Mesothelial cell of epicardium (in vitro differentiated cells): ENCODE measurements at regions not wholly inside any gene's neighbourhood (a gene's known extent, or its start where the extent isn't known, plus 50 kb on each side); places are given as distances from the start of the nearest gene placed in this dataset.
A peak's percentile ranks its signal among the peaks of the same experiment; 100 is the strongest.
"Not testable (repeated sequence)": the region's sequence is repeated elsewhere in the genome, so short reads cannot be mapped to it uniquely, and the experiment has no call there.

Experiments
- DNase-seq, 2 experiments: peaks; one replicate each; pipeline ENCODE4 v3.0.0; 2021; ENCODE audit warnings: low spot score in 2 of 2; ENCODE audit not compliant: unreplicated experiment in 2 of 2
- H3K27ac Mint-ChIP-seq: 2 replicates; pipeline ENCODE4 v1.8.0; 2021; ENCODE audit warnings: mixed read lengths
- H3K27me3 Mint-ChIP-seq: 2 replicates; pipeline ENCODE4 v1.8.0; 2021; ENCODE audit warnings: low read depth, mixed read lengths
- H3K36me3 Mint-ChIP-seq: 2 replicates; pipeline ENCODE4 v1.8.0; 2021; ENCODE audit warnings: mixed read lengths
- H3K4me1 Mint-ChIP-seq: 2 replicates; pipeline ENCODE4 v1.8.0; 2021; ENCODE audit warnings: mixed read lengths
- H3K4me3 Mint-ChIP-seq: 2 replicates; pipeline ENCODE4 v1.8.0; 2021; ENCODE audit warnings: mild to moderate bottlenecking, moderate library complexity, mixed read lengths
- H3K9me3 Mint-ChIP-seq: 2 replicates; pipeline ENCODE4 v1.8.0; 2021; ENCODE audit warnings: mixed read lengths
- TF ChIP-seq, protein P1 (sequence below): fragments of 200-600 bp; sonication (generic); IDR thresholded peaks from one replicate; pipeline ENCODE4 v1.5.0; 2021; ENCODE audit warnings: antibody characterized with exemption; ENCODE audit not compliant: unreplicated experiment

DNA sequence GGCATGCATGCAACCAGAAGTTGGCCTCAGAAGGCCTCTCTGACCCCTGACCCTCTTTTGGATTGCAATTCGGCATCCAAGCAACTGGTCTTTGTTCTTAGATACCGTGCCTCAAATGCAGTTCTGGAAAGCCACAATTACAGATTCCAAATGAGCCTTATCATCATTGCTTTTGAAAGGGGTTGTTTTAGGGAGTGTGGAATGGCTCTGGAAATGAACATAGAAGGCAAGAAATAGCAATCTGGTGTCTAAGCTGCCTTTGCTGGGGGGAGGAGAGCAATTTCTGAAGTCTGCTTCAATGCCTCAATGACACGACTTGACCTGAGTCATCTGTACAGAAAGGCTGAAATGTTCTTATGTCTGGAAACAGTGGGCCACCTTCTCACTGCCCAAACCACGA, 250.1 kb downstream of the NUAK1 start:
- Mint-ChIP-seq H3K36me3 (no peaks in the 10 kb centered on the region), H3K27me3 (no peaks in the 10 kb centered on the region), H3K4me1 (peaks cover 3% of the 10 kb centered on the region), H3K4me3 (no peak overlapping the region), H3K27ac (no peak overlapping the region), H3K9me3 (peaks cover 25% of the 10 kb centered on the region)
- DNase-seq, result no peak
- TF ChIP-seq, protein P1, sequence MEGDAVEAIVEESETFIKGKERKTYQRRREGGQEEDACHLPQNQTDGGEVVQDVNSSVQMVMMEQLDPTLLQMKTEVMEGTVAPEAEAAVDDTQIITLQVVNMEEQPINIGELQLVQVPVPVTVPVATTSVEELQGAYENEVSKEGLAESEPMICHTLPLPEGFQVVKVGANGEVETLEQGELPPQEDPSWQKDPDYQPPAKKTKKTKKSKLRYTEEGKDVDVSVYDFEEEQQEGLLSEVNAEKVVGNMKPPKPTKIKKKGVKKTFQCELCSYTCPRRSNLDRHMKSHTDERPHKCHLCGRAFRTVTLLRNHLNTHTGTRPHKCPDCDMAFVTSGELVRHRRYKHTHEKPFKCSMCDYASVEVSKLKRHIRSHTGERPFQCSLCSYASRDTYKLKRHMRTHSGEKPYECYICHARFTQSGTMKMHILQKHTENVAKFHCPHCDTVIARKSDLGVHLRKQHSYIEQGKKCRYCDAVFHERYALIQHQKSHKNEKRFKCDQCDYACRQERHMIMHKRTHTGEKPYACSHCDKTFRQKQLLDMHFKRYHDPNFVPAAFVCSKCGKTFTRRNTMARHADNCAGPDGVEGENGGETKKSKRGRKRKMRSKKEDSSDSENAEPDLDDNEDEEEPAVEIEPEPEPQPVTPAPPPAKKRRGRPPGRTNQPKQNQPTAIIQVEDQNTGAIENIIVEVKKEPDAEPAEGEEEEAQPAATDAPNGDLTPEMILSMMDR, result no peak

DNA sequence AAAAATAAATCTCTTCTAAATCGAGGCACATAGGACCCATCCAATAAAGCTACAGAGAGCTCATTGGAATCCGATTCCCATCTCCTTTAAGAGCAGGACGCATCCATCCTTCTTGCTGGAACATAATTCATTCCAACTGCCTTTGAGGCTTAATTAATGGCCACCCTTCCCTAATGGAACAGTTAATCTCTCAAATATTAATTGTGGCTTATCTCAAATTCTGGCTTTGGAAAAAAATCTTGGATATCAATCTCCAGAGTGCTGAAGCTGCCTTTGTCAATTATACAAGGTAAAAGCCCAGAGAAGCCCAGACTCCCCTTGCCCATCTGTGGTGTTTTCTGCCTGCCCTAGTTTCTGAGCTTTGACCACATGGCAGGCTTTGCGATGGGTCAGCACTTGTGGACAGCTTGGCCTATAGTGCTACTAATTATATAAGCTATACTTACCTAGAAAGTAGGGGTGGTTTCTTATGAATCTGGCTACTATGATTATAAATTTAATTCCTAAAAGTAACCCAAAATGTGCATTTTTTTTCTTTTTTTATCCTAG, 246.3 kb downstream of the NUAK1 start:
- Mint-ChIP-seq H3K27me3 (no peaks in the 10 kb centered on the region), H3K4me3 (no peak overlapping the region), H3K4me1 (peaks cover 5% of the 10 kb centered on the region), H3K36me3 (no peaks in the 10 kb centered on the region), H3K9me3 (peaks cover 13% of the 10 kb centered on the region), H3K27ac (no peak overlapping the region)
- TF ChIP-seq, protein P1, result no peak
- DNase-seq, result no peak

DNA sequence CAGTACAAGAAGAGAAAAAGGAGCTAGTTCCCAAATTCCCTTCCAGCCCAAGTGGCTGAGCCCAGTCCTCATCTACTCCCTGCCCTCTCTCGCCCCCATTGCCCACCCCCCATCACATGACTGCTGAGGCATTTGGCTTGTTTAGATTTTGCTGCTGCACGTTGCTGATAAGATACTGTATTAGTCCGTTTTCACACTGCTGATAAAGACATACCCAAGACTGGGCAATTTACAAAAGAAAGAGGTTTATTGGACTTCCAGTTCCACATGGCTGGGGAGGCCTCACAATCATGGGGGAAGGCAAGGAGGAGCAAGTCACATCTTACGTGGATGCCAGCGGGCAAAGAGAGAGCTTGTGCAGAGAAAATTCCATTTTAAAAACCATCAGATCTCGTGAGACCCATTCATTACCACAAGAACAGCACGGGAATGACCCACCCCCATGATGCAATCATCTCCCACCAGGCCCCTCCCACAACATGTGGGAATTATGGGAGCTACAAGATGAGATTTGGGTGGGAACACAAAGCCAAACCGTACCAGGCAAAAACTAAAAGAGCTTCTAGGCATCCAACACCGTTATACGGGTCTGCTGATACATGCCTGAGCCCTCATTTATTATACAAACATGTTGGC, 243.4 kb downstream of the NUAK1 start:
- not testable (repeated sequence) for DNase-seq, H3K4me3 Mint-ChIP-seq, H3K27me3 Mint-ChIP-seq, H3K36me3 Mint-ChIP-seq, H3K9me3 Mint-ChIP-seq
- Mint-ChIP-seq H3K4me1 (peaks cover 25% of the 10 kb centered on the region), H3K27ac (peak overlapping the region; percentile 13)

DNA sequence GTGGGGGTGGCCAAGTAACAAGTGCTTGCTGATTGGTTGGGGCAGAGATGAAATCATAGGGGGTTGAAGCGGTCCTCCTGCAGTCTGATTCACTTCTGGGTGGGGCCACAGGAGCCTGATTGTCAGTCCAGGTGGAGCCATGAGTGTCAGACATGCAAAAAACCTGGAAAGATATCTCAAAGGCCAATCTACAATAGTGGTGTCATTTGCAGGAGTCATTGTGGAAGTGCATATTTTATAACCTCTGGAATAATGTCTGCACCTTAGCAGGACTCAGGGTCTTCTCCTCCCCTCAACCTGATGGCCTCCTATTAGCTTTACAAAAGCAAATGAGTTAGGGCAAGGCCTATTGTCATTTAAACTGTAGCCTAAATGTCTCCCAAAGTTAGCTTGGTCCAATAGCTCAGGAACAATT, 241.4 kb downstream of the NUAK1 start:
- H3K4me3 Mint-ChIP-seq, result no peak overlapping the region
- no peak overlapping the region for H3K27ac Mint-ChIP-seq
- H3K36me3 Mint-ChIP-seq, result no peaks in the 10 kb centered on the region
- no peak for DNase-seq
- H3K27me3 Mint-ChIP-seq, result no peaks in the 10 kb centered on the region
- TF ChIP-seq, protein P1, result no peak
- peaks cover 10% of the 10 kb centered on the region for H3K9me3 Mint-ChIP-seq
- H3K4me1 Mint-ChIP-seq, result peaks cover 28% of the 10 kb centered on the region

DNA sequence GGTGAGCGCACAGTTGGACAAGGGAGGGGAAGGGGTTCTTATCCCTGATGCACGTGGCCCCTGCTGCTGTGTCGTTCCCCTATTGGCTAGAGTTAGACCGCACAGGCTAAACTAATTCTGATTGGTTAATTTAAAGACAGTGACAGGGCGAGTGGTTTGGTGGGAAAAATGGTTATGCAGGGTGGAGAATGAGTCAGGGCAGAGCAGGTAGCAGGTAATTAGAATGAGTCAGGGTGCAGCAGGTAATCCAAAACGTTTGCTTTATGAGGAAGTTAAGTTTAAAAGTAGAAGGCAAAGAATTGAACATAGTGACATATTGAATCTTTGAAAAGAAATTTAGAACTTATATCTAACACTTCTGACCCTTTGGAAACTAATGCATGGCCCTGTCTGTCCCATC, 240.5 kb downstream of the NUAK1 start:
- peaks cover 26% of the 10 kb centered on the region for H3K4me1 Mint-ChIP-seq
- H3K36me3 Mint-ChIP-seq, H3K4me3 Mint-ChIP-seq, H3K27me3 Mint-ChIP-seq, DNase-seq: not testable (repeated sequence)
- H3K27ac Mint-ChIP-seq, result peak overlapping the region; percentile 90
- peaks cover 10% of the 10 kb centered on the region for H3K9me3 Mint-ChIP-seq

DNA sequence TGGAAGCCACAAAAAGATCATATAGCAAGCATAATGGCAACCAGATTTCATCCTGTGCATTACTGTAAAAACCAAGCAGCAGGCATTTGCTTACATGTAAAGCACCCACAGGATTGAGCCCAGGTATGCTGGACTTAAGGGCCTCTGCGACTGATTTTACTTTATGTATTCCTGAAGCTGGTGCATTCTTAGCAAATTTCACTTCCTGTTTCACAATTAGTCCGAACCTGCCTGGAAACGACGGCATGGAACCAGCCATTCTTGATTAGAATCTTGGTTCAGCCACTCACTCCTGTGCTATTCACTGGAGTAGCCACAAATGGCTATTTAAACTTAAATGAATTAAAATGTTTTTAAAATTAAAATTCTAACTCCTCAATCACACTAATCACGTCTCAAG, 239.2 kb downstream of the NUAK1 start:
- DNase-seq, result no peak
- Mint-ChIP-seq H3K4me1 (peaks cover 30% of the 10 kb centered on the region), H3K27ac (peak overlapping the region; percentile 90), H3K36me3 (no peaks in the 10 kb centered on the region), H3K4me3 (no peak overlapping the region), H3K27me3 (no peaks in the 10 kb centered on the region), H3K9me3 (peaks cover 7% of the 10 kb centered on the region)
- TF ChIP-seq, protein P1, result no peak
